Psoas muscle (tissue), 7 donors: ENCODE measurements at regions not wholly inside any gene's neighbourhood (a gene's known extent, or its start where the extent isn't known, plus 50 kb on each side); places are given as distances from the start of the nearest gene placed in this dataset.

Experiments
- ATAC-seq, 4 donors: fragments of 200-7000 bp; cut with Tn5 transposase; one replicate each; pipeline ENCODE4 v1.9.1; 2020; ENCODE audit warnings: moderate library complexity in 3 of 4, mild to moderate bottlenecking in 2 of 4
- DNase-seq, 2 donors: peaks; one replicate each; pipeline ENCODE4 v3.0.0-alpha.2; 2020
- H3K27ac ChIP-seq: fragments of 200-600 bp; one replicate; pipeline ENCODE4 v1.8.0; 2022
- H3K27me3 ChIP-seq, 3 donors: fragments of 200-600 bp in 1 of 3; one replicate each; pipeline versions ENCODE4 v1.6.1 to v1.8.0; 2013 to 2022; ENCODE audit warnings: low read length in 2 of 3, mild to moderate bottlenecking in 2 of 3, moderate library complexity in 1 of 3; ENCODE audit not compliant: insufficient read depth in 3 of 3
- H3K36me3 ChIP-seq, 2 donors: fragments of 200-600 bp in 1 of 2; one replicate each; pipeline versions ENCODE4 v1.6.1 to v1.8.0; 2013 to 2022; ENCODE audit warnings: low read depth in 1 of 2, mild to moderate bottlenecking in 1 of 2, moderate library complexity in 1 of 2; ENCODE audit not compliant: insufficient read depth in 1 of 2
- H3K4me1 ChIP-seq: fragments of 200-600 bp; one replicate; pipeline ENCODE4 v1.8.0; 2022
- H3K4me3 ChIP-seq: fragments of 200-600 bp; one replicate; pipeline ENCODE4 v1.8.0; 2022; ENCODE audit warnings: mild to moderate bottlenecking
- H3K9me3 ChIP-seq: fragments of 200-600 bp; one replicate; pipeline ENCODE4 v1.8.0; 2022
- WGBS, 3 donors: extraction: QIAGEN DNeasy Blood & Tissue Kit; methylation state at CpG; one replicate each; pipeline versions ENCODE4 v1.1.6 to v1.1.7; 2013; 5-methylcytosine and 5-hydroxymethylcytosine counted together
- intact Hi-C, 2 donors: fragments of 100-400 bp; cut with DNase I; formaldehyde crosslinking; loops; one replicate each; pipeline versions ENCODE4 v1.11.0 to v1.14.2; 2022
- TF ChIP-seq, protein P1 (sequence below): fragments of 200-600 bp; IDR thresholded peaks from one replicate; pipeline ENCODE4 v1.8.0; 2022; ENCODE audit warnings: antibody characterized with exemption
- donor health status: healthy with polysubstance abuse.
- donor health status: DM: no; HTN: no; CAD: no; lungs with moderate emphysema.
- donor health status: Bipolar disorder and iron deficiency.
- donor health status: healthy.
- donor health status: DM: yes; HTN: yes; CAD: no.
- donor health status: DM: no; HTN: no; CAD: no.
- donor health status: DM: yes; HTN: yes; CAD: no.

DNA sequence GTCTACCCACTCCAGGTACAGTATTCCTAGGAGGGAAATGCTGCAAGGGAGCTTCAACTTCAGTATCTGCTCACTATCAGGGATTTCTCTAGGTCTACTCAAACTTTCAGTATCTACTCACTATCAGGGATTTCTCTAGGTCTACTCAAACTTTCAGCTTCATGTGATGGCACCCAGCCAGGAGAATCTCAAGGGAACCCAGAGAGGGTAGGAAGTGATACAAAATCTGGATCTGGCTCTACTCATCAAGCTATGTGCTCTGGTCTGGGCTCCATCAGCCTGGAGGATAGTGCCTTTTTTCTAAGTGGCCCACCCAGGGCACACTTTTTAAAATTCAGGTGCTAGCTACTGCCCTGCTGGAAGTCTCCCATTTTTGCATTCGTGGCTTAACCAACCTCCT is 52.3 kb upstream of the FNDC3A start:
- Histone ChIP-seq H3K27ac (no peak overlapping the region), H3K4me1 (no peaks in the 10 kb centered on the region), H3K4me3 (no peak overlapping the region), H3K27me3 (peaks cover 0 to 4% (median 0%) of the 10 kb centered on the region in 3 donors), H3K36me3 (no peaks in the 10 kb centered on the region), H3K9me3 (no peaks in the 10 kb centered on the region)
- TF ChIP-seq, protein P1, sequence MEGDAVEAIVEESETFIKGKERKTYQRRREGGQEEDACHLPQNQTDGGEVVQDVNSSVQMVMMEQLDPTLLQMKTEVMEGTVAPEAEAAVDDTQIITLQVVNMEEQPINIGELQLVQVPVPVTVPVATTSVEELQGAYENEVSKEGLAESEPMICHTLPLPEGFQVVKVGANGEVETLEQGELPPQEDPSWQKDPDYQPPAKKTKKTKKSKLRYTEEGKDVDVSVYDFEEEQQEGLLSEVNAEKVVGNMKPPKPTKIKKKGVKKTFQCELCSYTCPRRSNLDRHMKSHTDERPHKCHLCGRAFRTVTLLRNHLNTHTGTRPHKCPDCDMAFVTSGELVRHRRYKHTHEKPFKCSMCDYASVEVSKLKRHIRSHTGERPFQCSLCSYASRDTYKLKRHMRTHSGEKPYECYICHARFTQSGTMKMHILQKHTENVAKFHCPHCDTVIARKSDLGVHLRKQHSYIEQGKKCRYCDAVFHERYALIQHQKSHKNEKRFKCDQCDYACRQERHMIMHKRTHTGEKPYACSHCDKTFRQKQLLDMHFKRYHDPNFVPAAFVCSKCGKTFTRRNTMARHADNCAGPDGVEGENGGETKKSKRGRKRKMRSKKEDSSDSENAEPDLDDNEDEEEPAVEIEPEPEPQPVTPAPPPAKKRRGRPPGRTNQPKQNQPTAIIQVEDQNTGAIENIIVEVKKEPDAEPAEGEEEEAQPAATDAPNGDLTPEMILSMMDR: no peak
- WGBS, 3 donors: 73 to 96% (median 81%) methylated on average over 1 of the region's 1 CpG
- DNase-seq (no peak), ATAC-seq (no peak)
- intact Hi-C loops: no loop called here

DNA sequence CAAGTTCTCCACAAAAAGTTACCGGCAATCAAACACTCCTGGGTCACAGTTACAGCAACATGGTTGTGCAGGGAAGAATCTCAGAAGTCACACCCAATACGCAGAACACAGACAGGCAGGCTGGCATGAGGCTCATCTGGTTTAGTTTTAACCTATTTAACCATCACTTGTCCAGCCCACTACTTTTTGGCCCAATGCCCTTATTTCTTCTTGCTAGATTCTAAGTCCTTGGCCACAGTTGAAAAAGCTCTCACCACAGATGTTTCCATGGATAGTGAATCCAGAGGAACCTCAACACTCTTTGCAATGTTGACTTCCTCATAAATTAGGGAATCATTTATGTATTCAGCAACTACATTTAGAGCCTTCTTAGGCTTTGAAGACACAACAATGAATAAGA is 50.7 kb upstream of the FNDC3A start:
- TF ChIP-seq, protein P1: no peak
- Histone ChIP-seq H3K9me3 (no peaks in the 10 kb centered on the region), H3K4me1 (no peaks in the 10 kb centered on the region), H3K4me3 (no peak overlapping the region), H3K27me3 (no peaks in the 10 kb centered on the region), H3K27ac (no peak overlapping the region), H3K36me3 (no peaks in the 10 kb centered on the region)
- intact Hi-C loops: no loop called here
- WGBS, 3 donors: 88 to 96% (median 90%) methylated on average over 2 of the region's 2 CpGs
- DNase-seq: no peak
- ATAC-seq: no peak
